Nephron (organoid): ENCODE measurements at regions not wholly inside any gene's neighbourhood (a gene's known extent, or its start where the extent isn't known, plus 50 kb on each side); places are given as distances from the start of the nearest gene placed in this dataset.

Experiments
- H3K27ac Mint-ChIP-seq, 3 experiments: 2 replicates each; pipeline ENCODE4 v1.8.0; 2020; ENCODE audit warnings: mixed read lengths in 3 of 3, mild to moderate bottlenecking in 2 of 3, moderate library complexity in 1 of 3
- H3K27me3 Mint-ChIP-seq: 2 replicates; pipeline ENCODE4 v1.8.0; 2021; ENCODE audit warnings: low read depth, mild to moderate bottlenecking, moderate library complexity, mixed read lengths
- H3K36me3 Mint-ChIP-seq: 2 replicates; pipeline ENCODE4 v1.8.0; 2020; ENCODE audit warnings: low read depth, mixed read lengths
- H3K4me1 Mint-ChIP-seq: 2 replicates; pipeline ENCODE4 v1.8.0; 2020; ENCODE audit warnings: mixed read lengths
- H3K4me3 Mint-ChIP-seq, 3 experiments: 2 replicates each; pipeline ENCODE4 v1.8.0; 2020; ENCODE audit warnings: mild to moderate bottlenecking in 3 of 3, mixed read lengths in 3 of 3, moderate library complexity in 2 of 3
- H3K9me3 Mint-ChIP-seq: 2 replicates; pipeline ENCODE4 v1.8.0; 2020; ENCODE audit warnings: mixed read lengths
- TF ChIP-seq, protein P1 (sequence below), 3 experiments: fragments of 200-600 bp; sonication (generic); IDR thresholded peaks; one replicate each; pipeline ENCODE4 v1.5.0; 2021; ENCODE audit warnings: antibody characterized with exemption in 3 of 3; ENCODE audit not compliant: unreplicated experiment in 3 of 3

DNA sequence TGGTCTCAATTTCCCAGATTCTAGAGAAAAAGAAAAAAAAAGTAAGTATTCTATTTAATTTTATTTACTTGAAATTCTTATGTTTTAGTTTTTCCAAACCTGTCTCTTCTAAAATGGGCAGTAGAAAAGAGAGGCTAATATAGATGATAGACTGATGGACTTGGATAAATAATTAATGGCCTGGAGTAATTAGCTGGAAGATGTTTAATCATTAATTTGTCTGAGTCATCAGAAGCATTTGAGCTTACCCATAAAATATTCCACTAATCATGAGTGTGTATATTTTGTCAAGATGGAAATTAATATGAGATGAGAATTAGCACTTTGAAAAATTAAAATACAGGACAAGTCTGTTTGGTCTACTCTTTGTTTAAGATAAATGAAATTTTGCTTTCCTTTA lies 212.1 kb upstream of the MIR17HG start:
- peak overlapping the region; percentile 70 to 87 (median 86) for H3K27ac Mint-ChIP-seq
- H3K9me3 Mint-ChIP-seq: no peaks in the 10 kb centered on the region
- H3K4me1 Mint-ChIP-seq: peaks cover 56% of the 10 kb centered on the region
- peaks cover under 1% of the 10 kb centered on the region for H3K27me3 Mint-ChIP-seq
- H3K4me3 Mint-ChIP-seq: no peak overlapping the region
- peaks cover 10% of the 10 kb centered on the region for H3K36me3 Mint-ChIP-seq
- TF ChIP-seq, protein P1, sequence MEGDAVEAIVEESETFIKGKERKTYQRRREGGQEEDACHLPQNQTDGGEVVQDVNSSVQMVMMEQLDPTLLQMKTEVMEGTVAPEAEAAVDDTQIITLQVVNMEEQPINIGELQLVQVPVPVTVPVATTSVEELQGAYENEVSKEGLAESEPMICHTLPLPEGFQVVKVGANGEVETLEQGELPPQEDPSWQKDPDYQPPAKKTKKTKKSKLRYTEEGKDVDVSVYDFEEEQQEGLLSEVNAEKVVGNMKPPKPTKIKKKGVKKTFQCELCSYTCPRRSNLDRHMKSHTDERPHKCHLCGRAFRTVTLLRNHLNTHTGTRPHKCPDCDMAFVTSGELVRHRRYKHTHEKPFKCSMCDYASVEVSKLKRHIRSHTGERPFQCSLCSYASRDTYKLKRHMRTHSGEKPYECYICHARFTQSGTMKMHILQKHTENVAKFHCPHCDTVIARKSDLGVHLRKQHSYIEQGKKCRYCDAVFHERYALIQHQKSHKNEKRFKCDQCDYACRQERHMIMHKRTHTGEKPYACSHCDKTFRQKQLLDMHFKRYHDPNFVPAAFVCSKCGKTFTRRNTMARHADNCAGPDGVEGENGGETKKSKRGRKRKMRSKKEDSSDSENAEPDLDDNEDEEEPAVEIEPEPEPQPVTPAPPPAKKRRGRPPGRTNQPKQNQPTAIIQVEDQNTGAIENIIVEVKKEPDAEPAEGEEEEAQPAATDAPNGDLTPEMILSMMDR (IDR thresholded peaks at IDR 0.05; ENCODE audit: unreplicated experiment in 3 of 3): no peak

DNA sequence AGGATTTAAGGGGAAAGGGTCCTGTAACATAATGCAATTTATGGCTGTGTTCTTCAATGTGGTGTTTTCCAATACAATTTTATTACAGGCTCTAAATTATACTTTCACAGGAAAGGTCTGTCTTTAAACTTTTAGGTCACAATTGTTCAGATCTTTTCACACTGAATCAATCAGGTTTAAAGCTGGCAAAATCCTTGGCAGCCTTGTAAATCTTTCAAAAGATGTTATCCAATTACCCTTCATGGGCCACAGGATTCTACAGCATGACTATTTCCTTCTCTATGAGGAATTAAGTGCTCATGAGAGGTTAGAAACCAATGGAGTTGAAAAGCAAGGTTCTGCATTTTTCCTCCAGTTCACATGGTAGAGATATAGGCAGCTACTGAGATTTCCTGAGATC lies 211.5 kb upstream of the MIR17HG start:
- H3K27me3 Mint-ChIP-seq: no peaks in the 10 kb centered on the region
- TF ChIP-seq, protein P1 (IDR thresholded peaks at IDR 0.05; ENCODE audit: unreplicated experiment in 3 of 3): no peak

DNA sequence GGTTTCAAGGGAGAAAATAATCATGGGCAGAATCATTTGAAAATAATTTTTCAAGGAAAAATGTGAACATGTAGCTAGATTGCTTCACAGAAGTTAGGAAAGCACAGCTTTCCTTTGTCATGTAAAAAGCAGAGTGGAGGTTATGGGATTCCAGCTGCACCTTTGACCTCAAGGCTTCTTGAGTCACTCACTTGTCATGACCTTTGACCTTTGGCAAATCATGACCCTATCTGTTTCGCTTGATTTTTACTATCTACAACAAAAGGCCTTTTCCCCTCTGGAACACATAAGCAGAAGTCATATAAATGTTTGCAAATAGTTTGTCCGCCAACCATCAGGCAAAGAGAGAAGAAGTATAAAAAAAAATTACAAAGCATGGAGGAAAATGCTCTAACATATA lies 210.7 kb upstream of the MIR17HG start:
- TF ChIP-seq, protein P1 (IDR thresholded peaks at IDR 0.05; ENCODE audit: unreplicated experiment in 3 of 3): no peak

More for the DNA sequence above, 211.5 kb upstream of the MIR17HG start:
- H3K9me3 Mint-ChIP-seq: no peaks in the 10 kb centered on the region
- H3K27ac Mint-ChIP-seq: peak overlapping the region; percentile 70 to 87 (median 86)
- H3K36me3 Mint-ChIP-seq: peaks cover 10% of the 10 kb centered on the region
- H3K4me3 Mint-ChIP-seq: no peak overlapping the region
- peaks cover 56% of the 10 kb centered on the region for H3K4me1 Mint-ChIP-seq

DNA sequence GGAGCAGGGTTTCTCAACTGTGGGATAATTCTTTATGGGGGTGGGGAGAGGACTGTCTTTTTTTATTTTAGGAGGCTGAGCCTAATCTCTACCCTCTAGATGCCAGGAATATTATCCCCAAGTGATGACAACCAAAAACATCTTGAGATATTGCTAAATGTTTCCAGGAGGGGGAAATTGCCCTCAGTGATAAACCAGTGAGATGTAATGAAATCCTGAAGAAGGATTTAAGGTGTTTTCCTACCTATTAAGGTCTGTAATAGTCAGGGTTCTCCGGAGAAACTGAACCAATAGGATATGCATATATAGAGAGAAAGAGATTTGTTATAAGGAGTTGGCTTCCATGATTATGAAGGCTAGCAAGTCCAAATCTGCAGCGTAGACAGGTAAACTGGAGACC lies 208.3 kb upstream of the MIR17HG start:
- Mint-ChIP-seq H3K27ac (peak overlapping the region in 1 of 3 experiments; percentile 49), H3K4me3 (no peak overlapping the region)

More for the DNA sequence above, 210.7 kb upstream of the MIR17HG start:
- Mint-ChIP-seq H3K4me1 (peaks cover 61% of the 10 kb centered on the region), H3K9me3 (no peaks in the 10 kb centered on the region), H3K4me3 (no peak overlapping the region), H3K27me3 (no peaks in the 10 kb centered on the region), H3K27ac (peak overlapping the region; percentile 42 to 87 (median 86)), H3K36me3 (peaks cover 7% of the 10 kb centered on the region)

DNA sequence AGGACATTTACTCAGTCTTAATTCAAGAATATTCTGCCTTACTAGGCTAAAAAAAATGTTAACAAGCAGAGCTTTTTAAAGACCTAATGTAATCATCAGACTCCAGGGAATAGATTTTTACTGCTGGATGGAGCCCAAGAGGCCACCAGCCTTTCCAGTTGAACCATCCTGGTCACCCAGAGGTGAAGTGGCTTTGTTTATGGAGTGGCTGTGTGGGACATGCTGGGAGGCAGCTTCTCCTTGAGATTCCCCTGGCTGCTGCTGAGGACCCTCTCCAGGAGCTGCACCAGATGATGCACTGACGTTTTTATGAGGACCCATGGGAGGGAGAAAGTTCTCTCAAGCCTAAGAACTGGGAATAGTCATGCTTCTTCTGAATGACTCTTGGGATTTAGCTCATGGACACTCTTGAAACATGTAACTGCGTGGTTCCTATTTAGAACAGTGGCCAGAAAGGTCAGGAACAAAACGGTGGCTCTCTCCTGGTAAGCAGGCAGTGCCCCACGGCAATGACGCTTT lies 205.9 kb upstream of the MIR17HG start:
- no peak overlapping the region for H3K4me3 Mint-ChIP-seq
- H3K27me3 Mint-ChIP-seq: no peaks in the 10 kb centered on the region
- H3K9me3 Mint-ChIP-seq: no peaks in the 10 kb centered on the region
- H3K4me1 Mint-ChIP-seq: peaks cover 54% of the 10 kb centered on the region
- H3K36me3 Mint-ChIP-seq: no peaks in the 10 kb centered on the region
- peak overlapping the region; percentile 26 to 72 (median 42) for H3K27ac Mint-ChIP-seq
- TF ChIP-seq, protein P1 (IDR thresholded peaks at IDR 0.05; ENCODE audit: unreplicated experiment in 3 of 3): no peak

More for the DNA sequence above, 208.3 kb upstream of the MIR17HG start:
- no peaks in the 10 kb centered on the region for H3K27me3 Mint-ChIP-seq
- H3K36me3 Mint-ChIP-seq: no peaks in the 10 kb centered on the region
- H3K4me1 Mint-ChIP-seq: peaks cover 66% of the 10 kb centered on the region
- TF ChIP-seq, protein P1 (IDR thresholded peaks at IDR 0.05; ENCODE audit: unreplicated experiment in 3 of 3): no peak
- no peaks in the 10 kb centered on the region for H3K9me3 Mint-ChIP-seq

DNA sequence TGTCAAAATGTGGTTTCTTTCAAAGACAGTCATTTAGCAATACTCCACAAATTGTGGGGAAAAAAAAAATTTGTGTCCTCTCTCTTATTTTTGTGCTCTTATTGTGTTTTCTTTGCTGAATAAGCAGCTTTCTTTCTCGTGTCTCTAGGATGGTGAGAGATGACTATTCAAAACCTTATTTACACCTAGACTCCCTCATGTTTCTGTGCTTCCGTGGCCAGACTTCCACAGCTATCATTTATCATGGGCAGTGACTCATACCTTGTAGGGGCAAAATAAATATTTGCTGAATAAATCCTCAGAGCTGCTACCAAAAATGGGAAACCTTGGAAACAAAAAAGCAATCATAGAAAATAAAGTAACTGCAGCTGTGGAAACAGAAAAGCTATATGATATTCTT lies 204.9 kb upstream of the MIR17HG start:
- Mint-ChIP-seq H3K27ac (peak overlapping the region; percentile 26 to 68 (median 65)), H3K9me3 (peaks cover 2% of the 10 kb centered on the region), H3K4me1 (peaks cover 50% of the 10 kb centered on the region), H3K36me3 (no peaks in the 10 kb centered on the region), H3K27me3 (no peaks in the 10 kb centered on the region), H3K4me3 (peak overlapping the region in 1 of 3 experiments; percentile 1)
- TF ChIP-seq, protein P1 (IDR thresholded peaks at IDR 0.05; ENCODE audit: unreplicated experiment in 3 of 3): no peak
